ENCODE measurements at regions not wholly inside any gene's neighbourhood (a gene's known extent, or its start where the extent isn't known, plus 50 kb on each side); places are given as distances from the start of the nearest gene placed in this dataset.

DNA sequence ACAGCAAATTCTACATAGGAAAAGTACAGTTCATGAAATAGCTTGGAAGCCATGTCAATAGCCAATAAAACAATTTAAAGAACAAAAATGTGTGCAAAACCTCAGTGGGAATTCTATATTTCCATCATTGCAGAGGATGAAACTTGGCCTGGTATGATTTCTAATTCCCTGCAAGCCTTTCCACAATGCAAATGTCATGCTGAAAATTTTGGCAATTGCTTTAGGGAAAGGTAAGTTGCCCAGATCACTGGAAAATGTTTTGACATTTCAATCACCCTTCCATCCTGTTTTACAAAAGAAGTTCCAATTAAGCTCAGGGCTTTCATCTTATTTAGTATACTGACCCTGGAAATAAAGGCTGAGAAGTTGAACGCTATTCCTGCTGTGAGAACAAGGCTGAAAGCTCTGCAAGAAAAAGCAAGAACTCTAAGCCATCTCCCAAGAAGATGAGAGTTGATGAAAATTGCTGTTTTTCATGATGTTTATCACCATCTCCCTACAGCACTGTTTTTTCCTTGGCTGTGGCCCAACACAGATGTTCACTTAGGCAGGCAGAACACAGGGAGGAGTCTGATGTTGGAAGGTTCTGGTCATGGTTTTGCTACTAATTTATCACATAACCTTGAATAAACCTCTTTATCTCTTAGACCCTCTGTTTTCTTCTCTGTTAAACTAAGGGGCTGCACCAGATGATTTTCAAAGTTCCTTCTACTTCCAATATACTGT, 263.7 kb downstream of the KCTD12 start:
- no peak overlapping the region for H3K4me3 ChIP-seq (ENCODE audit: low read depth, low read length)
- DNase-seq (ENCODE audit: low read depth, low spot score) = no peak
- no peak for TF ChIP-seq CTCF (IDR thresholded peaks at IDR 0.05; ENCODE audit: insufficient read depth, low read length, missing control alignments)
- ChIA-PET CTCF (no interaction called here), POLR2A (no interaction called here)

DNA sequence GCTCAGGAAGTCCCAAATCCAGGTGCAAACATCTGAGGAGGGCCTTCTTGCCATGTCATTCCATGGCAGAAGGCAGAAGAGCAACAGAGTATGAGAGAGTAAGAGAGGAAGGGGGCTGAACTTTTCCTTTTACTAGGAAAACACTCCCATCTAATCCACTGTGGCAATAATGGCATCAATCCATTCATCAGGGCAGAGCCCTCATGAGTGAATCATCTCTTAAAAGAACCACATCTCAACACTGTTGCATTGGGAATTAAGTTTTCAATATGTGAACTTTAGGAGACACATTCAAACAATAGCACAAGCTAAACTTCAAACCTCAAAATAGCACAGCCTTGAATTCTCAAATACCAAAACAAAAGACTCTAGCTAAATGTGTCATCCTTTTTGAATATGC, 264.5 kb downstream of the KCTD12 start:
- H3K4me3 ChIP-seq (ENCODE audit: low read depth, low read length) = no peak overlapping the region
- POLR2A ChIA-PET = no interaction called here
- no peak for TF ChIP-seq CTCF (IDR thresholded peaks at IDR 0.05; ENCODE audit: insufficient read depth, low read length, missing control alignments)
- no peak for DNase-seq (ENCODE audit: low read depth, low spot score)
- CTCF ChIA-PET = no interaction called here

GRCh38 chr13:76620036-76620435, 266.2 kb downstream of the KCTD12 start:
- CTCF ChIA-PET = no interaction called here
- DNase-seq (ENCODE audit: low read depth, low spot score) = no peak
- POLR2A ChIA-PET = no interaction called here
- TF ChIP-seq CTCF (IDR thresholded peaks at IDR 0.05; ENCODE audit: insufficient read depth, low read length, missing control alignments) = no peak
- H3K4me3 ChIP-seq (ENCODE audit: low read depth, low read length) = no peak overlapping the region

- TF ChIP-seq CTCF (IDR thresholded peaks at IDR 0.05; ENCODE audit: insufficient read depth, low read length, missing control alignments) = no peak
- no peak overlapping the region for H3K4me3 ChIP-seq (ENCODE audit: low read depth, low read length)
- ChIA-PET POLR2A (no interaction called here), CTCF (no interaction called here)
- no peak for DNase-seq (ENCODE audit: low read depth, low spot score)
These were observed 266.6 kb downstream of the KCTD12 start for GRCh38 chr13:76619631-76620030.

GRCh38 chr13:76610819-76611415, 275.3 kb downstream of the KCTD12 start:
- no peak for TF ChIP-seq CTCF (IDR thresholded peaks at IDR 0.05; ENCODE audit: insufficient read depth, low read length, missing control alignments)
- H3K4me3 ChIP-seq (ENCODE audit: low read depth, low read length) = no peak overlapping the region
- ChIA-PET POLR2A (no interaction called here), CTCF (no interaction called here)
- DNase-seq (ENCODE audit: low read depth, low spot score) = no peak

GRCh38 chr13:76609643-76610042, 276.6 kb downstream of the KCTD12 start:
- no peak for TF ChIP-seq CTCF (IDR thresholded peaks at IDR 0.05; ENCODE audit: insufficient read depth, low read length, missing control alignments)
- POLR2A ChIA-PET = no interaction called here
- DNase-seq (ENCODE audit: low read depth, low spot score) = no peak
- CTCF ChIA-PET = no interaction called here
- H3K4me3 ChIP-seq (ENCODE audit: low read depth, low read length) = no peak overlapping the region

All from AG04449 (cell line).